ENCODE measurements at regions not wholly inside any gene's neighbourhood (a gene's known extent, or its start where the extent isn't known, plus 50 kb on each side); places are given as distances from the start of the nearest gene placed in this dataset.
"Not testable (repeated sequence)": the region's sequence is repeated elsewhere in the genome, so short reads cannot be mapped to it uniquely, and the experiment has no call there.

- H2BK5ac ChIP-seq (ENCODE audit: low read length): no peak overlapping the region
- H4K8ac ChIP-seq (ENCODE audit: low read depth, low read length): no peak overlapping the region
- H3K36me3 ChIP-seq (replicated peaks in 1 of 2; ENCODE audit: control insufficient read depth in 2 of 2, insufficient read depth in 2 of 2, low read length in 2 of 2): no peaks in the 10 kb centered on the region
- H3K4ac ChIP-seq (ENCODE audit: low read length): no peak overlapping the region
- H4K91ac ChIP-seq (ENCODE audit: low read depth, low read length, poor library complexity): no peak overlapping the region
- H3K27ac ChIP-seq (replicated peaks; ENCODE audit: low read length): no peak overlapping the region
- H3K14ac ChIP-seq (ENCODE audit: low read length): no peak overlapping the region
- no peak for DNase-seq (ENCODE audit: low spot score)
- no peak overlapping the region for H2AK5ac ChIP-seq (ENCODE audit: low read depth, low read length)
- H3K79me1 ChIP-seq (ENCODE audit: low read depth, low read length): no peaks in the 10 kb centered on the region
- no peak overlapping the region for H2BK12ac ChIP-seq (ENCODE audit: low read length)
- H3K23ac ChIP-seq (ENCODE audit: low read depth, low read length, poor library complexity): no peak overlapping the region
- H2BK120ac ChIP-seq (ENCODE audit: low read depth, low read length): no peak overlapping the region
- H2BK15ac ChIP-seq (ENCODE audit: low read length): no peak overlapping the region
- H3K27me3 ChIP-seq (ENCODE audit: control insufficient read depth in 3 of 3, insufficient read depth in 3 of 3, low read depth in 1 of 3, low read length in 3 of 3): no peaks in the 10 kb centered on the region
- H3K4me2 ChIP-seq (ENCODE audit: insufficient read depth, low read length, poor library complexity, severe bottlenecking): no peak overlapping the region
- H3K4me1 ChIP-seq (ENCODE audit: control insufficient read depth in 2 of 2, insufficient read depth in 1 of 2, low read depth in 1 of 2, low read length in 2 of 2): peaks cover 0 to 3% of the 10 kb centered on the region in 2 donors
- no peak overlapping the region for H3K9ac ChIP-seq (ENCODE audit: low read depth, low read length, poor library complexity)
- peaks cover 0 to 1% of the 10 kb centered on the region in 2 donors for H3K9me3 ChIP-seq (replicated peaks in 1 of 2; ENCODE audit: control insufficient read depth in 2 of 2, insufficient read depth in 1 of 2, low read depth in 1 of 2, low read length in 2 of 2)
- no peak overlapping the region for H3K18ac ChIP-seq (ENCODE audit: low read length)
- H2AFZ ChIP-seq (ENCODE audit: low read length): no peak overlapping the region
- H3K4me3 ChIP-seq (ENCODE audit: low read length in 2 of 2): no peak overlapping the region
Observed at GRCh38 chr11:90698238-90698637, 475.4 kb upstream of the CHORDC1 start.

- DNase-seq (ENCODE audit: low spot score); H2BK120ac ChIP-seq (ENCODE audit: low read depth, low read length); H2AFZ ChIP-seq (ENCODE audit: low read length); H3K4me1 ChIP-seq (ENCODE audit: control insufficient read depth in 2 of 2, insufficient read depth in 1 of 2, low read depth in 1 of 2, low read length in 2 of 2); H3K36me3 ChIP-seq (replicated peaks in 1 of 2; ENCODE audit: control insufficient read depth in 2 of 2, insufficient read depth in 2 of 2, low read length in 2 of 2); H3K4ac ChIP-seq (ENCODE audit: low read length); H3K27me3 ChIP-seq (ENCODE audit: control insufficient read depth in 3 of 3, insufficient read depth in 3 of 3, low read depth in 1 of 3, low read length in 3 of 3); H3K79me1 ChIP-seq (ENCODE audit: low read depth, low read length); H3K27ac ChIP-seq (replicated peaks; ENCODE audit: low read length); H3K23ac ChIP-seq (ENCODE audit: low read depth, low read length, poor library complexity); H2AK5ac ChIP-seq (ENCODE audit: low read depth, low read length); H4K91ac ChIP-seq (ENCODE audit: low read depth, low read length, poor library complexity); H3K4me3 ChIP-seq (ENCODE audit: low read length in 2 of 2); H3K4me2 ChIP-seq (ENCODE audit: insufficient read depth, low read length, poor library complexity, severe bottlenecking); H3K9me3 ChIP-seq (replicated peaks in 1 of 2; ENCODE audit: control insufficient read depth in 2 of 2, insufficient read depth in 1 of 2, low read depth in 1 of 2, low read length in 2 of 2); H2BK5ac ChIP-seq (ENCODE audit: low read length); H3K9ac ChIP-seq (ENCODE audit: low read depth, low read length, poor library complexity); H3K18ac ChIP-seq (ENCODE audit: low read length); H4K8ac ChIP-seq (ENCODE audit: low read depth, low read length); H2BK15ac ChIP-seq (ENCODE audit: low read length); H3K14ac ChIP-seq (ENCODE audit: low read length); H2BK12ac ChIP-seq (ENCODE audit: low read length): not testable (repeated sequence)
- WGBS, 2 donors (ENCODE audit: extremely low coverage in 2 of 2, insufficient read length in 2 of 2, insufficient replicate concordance in 1 of 2): no CpG with 5 or more reads among the region's 1 CpG
Observed at GRCh38 chr11:90675496-90675895, 452.6 kb upstream of the CHORDC1 start.

- Histone ChIP-seq H3K4ac (ENCODE audit: low read length) (no peak overlapping the region), H3K27ac (replicated peaks; ENCODE audit: low read length) (no peak overlapping the region), H2AK5ac (ENCODE audit: low read depth, low read length) (no peak overlapping the region), H2BK15ac (ENCODE audit: low read length) (no peak overlapping the region), H3K18ac (ENCODE audit: low read length) (no peak overlapping the region), H3K4me1 (ENCODE audit: control insufficient read depth in 2 of 2, insufficient read depth in 1 of 2, low read depth in 1 of 2, low read length in 2 of 2) (no peaks in the 10 kb centered on the region), H3K4me3 (ENCODE audit: low read length in 2 of 2) (no peak overlapping the region), H2BK12ac (ENCODE audit: low read length) (no peak overlapping the region), H2AFZ (ENCODE audit: low read length) (no peak overlapping the region), H3K36me3 (replicated peaks in 1 of 2; ENCODE audit: control insufficient read depth in 2 of 2, insufficient read depth in 2 of 2, low read length in 2 of 2) (no peaks in the 10 kb centered on the region), H3K4me2 (ENCODE audit: insufficient read depth, low read length, poor library complexity, severe bottlenecking) (no peak overlapping the region), H3K9ac (ENCODE audit: low read depth, low read length, poor library complexity) (no peak overlapping the region), H3K79me1 (ENCODE audit: low read depth, low read length) (no peaks in the 10 kb centered on the region), H3K27me3 (ENCODE audit: control insufficient read depth in 3 of 3, insufficient read depth in 3 of 3, low read depth in 1 of 3, low read length in 3 of 3) (no peaks in the 10 kb centered on the region), H3K14ac (ENCODE audit: low read length) (no peak overlapping the region), H3K9me3 (replicated peaks in 1 of 2; ENCODE audit: control insufficient read depth in 2 of 2, insufficient read depth in 1 of 2, low read depth in 1 of 2, low read length in 2 of 2) (no peaks in the 10 kb centered on the region), H2BK5ac (ENCODE audit: low read length) (no peak overlapping the region), H2BK120ac (ENCODE audit: low read depth, low read length) (no peak overlapping the region), H3K23ac (ENCODE audit: low read depth, low read length, poor library complexity) (no peak overlapping the region), H4K91ac (ENCODE audit: low read depth, low read length, poor library complexity) (no peak overlapping the region), H4K8ac (ENCODE audit: low read depth, low read length) (no peak overlapping the region)
- no CpG with 5 or more reads among the region's 2 CpGs for WGBS, 2 donors (ENCODE audit: extremely low coverage in 2 of 2, insufficient read length in 2 of 2, insufficient replicate concordance in 1 of 2)
- no peak for DNase-seq (ENCODE audit: low spot score)
Observed at GRCh38 chr11:90669094-90669493, 446.2 kb upstream of the CHORDC1 start.

GRCh38 chr11:90668502-90668901, 445.7 kb upstream of the CHORDC1 start:
- DNase-seq (ENCODE audit: low spot score): no peak
- Histone ChIP-seq H3K4me2 (ENCODE audit: insufficient read depth, low read length, poor library complexity, severe bottlenecking) (no peak overlapping the region), H2BK15ac (ENCODE audit: low read length) (no peak overlapping the region), H2AK5ac (ENCODE audit: low read depth, low read length) (no peak overlapping the region), H4K8ac (ENCODE audit: low read depth, low read length) (no peak overlapping the region), H2AFZ (ENCODE audit: low read length) (no peak overlapping the region), H3K36me3 (replicated peaks in 1 of 2; ENCODE audit: control insufficient read depth in 2 of 2, insufficient read depth in 2 of 2, low read length in 2 of 2) (no peaks in the 10 kb centered on the region), H2BK120ac (ENCODE audit: low read depth, low read length) (no peak overlapping the region), H3K14ac (ENCODE audit: low read length) (no peak overlapping the region), H3K4ac (ENCODE audit: low read length) (no peak overlapping the region), H3K9me3 (replicated peaks in 1 of 2; ENCODE audit: control insufficient read depth in 2 of 2, insufficient read depth in 1 of 2, low read depth in 1 of 2, low read length in 2 of 2) (no peaks in the 10 kb centered on the region), H2BK5ac (ENCODE audit: low read length) (no peak overlapping the region), H3K23ac (ENCODE audit: low read depth, low read length, poor library complexity) (no peak overlapping the region), H4K91ac (ENCODE audit: low read depth, low read length, poor library complexity) (no peak overlapping the region), H2BK12ac (ENCODE audit: low read length) (no peak overlapping the region), H3K4me1 (ENCODE audit: control insufficient read depth in 2 of 2, insufficient read depth in 1 of 2, low read depth in 1 of 2, low read length in 2 of 2) (no peaks in the 10 kb centered on the region), H3K79me1 (ENCODE audit: low read depth, low read length) (no peaks in the 10 kb centered on the region), H3K4me3 (ENCODE audit: low read length in 2 of 2) (no peak overlapping the region), H3K9ac (ENCODE audit: low read depth, low read length, poor library complexity) (no peak overlapping the region), H3K18ac (ENCODE audit: low read length) (no peak overlapping the region), H3K27me3 (ENCODE audit: control insufficient read depth in 3 of 3, insufficient read depth in 3 of 3, low read depth in 1 of 3, low read length in 3 of 3) (no peaks in the 10 kb centered on the region), H3K27ac (replicated peaks; ENCODE audit: low read length) (no peak overlapping the region)
